Right atrium auricular region (tissue), 2 donors: ENCODE measurements at regions not wholly inside any gene's neighbourhood (a gene's known extent, or its start where the extent isn't known, plus 50 kb on each side); places are given as distances from the start of the nearest gene placed in this dataset.

ENCODE experiments used
- DNase-seq: peaks from one replicate; pipeline ENCODE4 v3.0.0-alpha.2; 2019; ENCODE audit warnings: low spot score
- H3K27ac ChIP-seq, 2 donors: fragments of 200-600 bp; sonication (generic); 1 replicate in 1 of 2; 2 replicates in 1 of 2; pipeline ENCODE4 v1.5.1; 2016 to 2019
- H3K27me3 ChIP-seq, 2 donors: fragments of 200-600 bp; sonication (generic); one replicate each; pipeline versions ENCODE4 v1.5.1 to v1.6.0; 2017 to 2019
- H3K36me3 ChIP-seq: fragments of 200-600 bp; sonication (generic); one replicate; pipeline ENCODE4 v1.5.1; 2016
- H3K4me1 ChIP-seq, 2 donors: fragments of 200-600 bp; sonication (generic); one replicate each; pipeline versions ENCODE4 v1.5.1 to v1.6.0; 2017 to 2019
- H3K4me3 ChIP-seq, 2 donors: fragments of 200-600 bp; sonication (generic); 1 replicate in 1 of 2; 2 replicates in 1 of 2; pipeline ENCODE4 v1.5.1; 2017 to 2019; ENCODE audit warnings: mild to moderate bottlenecking in 1 of 2, moderate library complexity in 1 of 2
- H3K9me3 ChIP-seq, 2 donors: fragments of 200-600 bp; sonication (generic); one replicate each; pipeline ENCODE4 v1.5.1; 2019
- TF ChIP-seq, protein P1 (sequence below), 2 donors: fragments of 200-600 bp; sonication (generic); IDR thresholded peaks; one replicate each; pipeline ENCODE4 v1.5.1; 2019; ENCODE audit warnings: antibody characterized with exemption in 2 of 2

DNA sequence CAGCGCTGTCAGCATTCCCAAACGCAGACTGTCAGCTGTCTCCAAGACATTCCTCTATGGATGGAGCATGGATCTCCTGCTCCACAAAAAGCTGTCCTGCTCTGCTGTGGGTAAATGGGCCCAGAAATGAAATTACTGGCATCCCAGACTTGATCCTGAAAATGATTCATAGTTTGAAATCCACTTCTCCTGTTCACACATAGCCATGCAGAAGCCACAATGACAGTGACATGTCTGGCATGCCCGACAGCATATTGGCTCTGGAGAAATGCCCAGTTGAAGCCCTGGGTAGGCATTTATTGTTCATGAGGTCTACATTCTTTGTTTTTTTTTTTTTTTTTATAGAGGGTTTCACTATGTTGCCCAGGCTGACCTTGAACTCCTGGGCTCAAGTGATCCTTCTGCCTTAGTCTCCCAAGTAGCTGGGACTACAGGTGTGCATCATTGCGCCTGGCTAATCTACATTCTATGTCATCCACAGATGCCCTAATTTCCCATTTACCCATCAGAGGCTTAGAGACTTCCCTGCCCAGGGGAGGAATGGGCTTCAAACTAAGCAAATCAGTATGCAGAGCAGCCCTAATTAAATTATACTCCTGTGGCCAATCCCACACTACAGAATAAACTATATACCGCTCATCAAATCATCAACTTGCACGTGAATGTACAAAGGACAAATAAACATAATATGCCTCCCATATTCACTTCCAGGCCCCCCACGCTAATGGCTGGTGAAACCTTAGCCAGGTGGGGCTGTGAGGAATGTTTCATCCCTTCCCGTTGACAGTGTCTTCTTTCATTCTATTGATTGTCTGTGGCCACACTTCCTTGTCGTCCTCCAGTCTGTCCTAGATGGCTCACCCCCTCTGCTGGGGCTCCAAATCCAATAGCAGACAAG lies 61.8 kb upstream of the EEPD1 start:
- TF ChIP-seq, protein P1, sequence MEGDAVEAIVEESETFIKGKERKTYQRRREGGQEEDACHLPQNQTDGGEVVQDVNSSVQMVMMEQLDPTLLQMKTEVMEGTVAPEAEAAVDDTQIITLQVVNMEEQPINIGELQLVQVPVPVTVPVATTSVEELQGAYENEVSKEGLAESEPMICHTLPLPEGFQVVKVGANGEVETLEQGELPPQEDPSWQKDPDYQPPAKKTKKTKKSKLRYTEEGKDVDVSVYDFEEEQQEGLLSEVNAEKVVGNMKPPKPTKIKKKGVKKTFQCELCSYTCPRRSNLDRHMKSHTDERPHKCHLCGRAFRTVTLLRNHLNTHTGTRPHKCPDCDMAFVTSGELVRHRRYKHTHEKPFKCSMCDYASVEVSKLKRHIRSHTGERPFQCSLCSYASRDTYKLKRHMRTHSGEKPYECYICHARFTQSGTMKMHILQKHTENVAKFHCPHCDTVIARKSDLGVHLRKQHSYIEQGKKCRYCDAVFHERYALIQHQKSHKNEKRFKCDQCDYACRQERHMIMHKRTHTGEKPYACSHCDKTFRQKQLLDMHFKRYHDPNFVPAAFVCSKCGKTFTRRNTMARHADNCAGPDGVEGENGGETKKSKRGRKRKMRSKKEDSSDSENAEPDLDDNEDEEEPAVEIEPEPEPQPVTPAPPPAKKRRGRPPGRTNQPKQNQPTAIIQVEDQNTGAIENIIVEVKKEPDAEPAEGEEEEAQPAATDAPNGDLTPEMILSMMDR (IDR thresholded peaks at IDR 0.05): no peak
- no peak for DNase-seq
- Histone ChIP-seq H3K36me3 (no peaks in the 10 kb centered on the region), H3K27me3 (no peaks in the 10 kb centered on the region), H3K4me1 (peaks cover 0 to under 1% of the 10 kb centered on the region in 2 donors), H3K27ac (no peak overlapping the region), H3K4me3 (no peak overlapping the region), H3K9me3 (no peaks in the 10 kb centered on the region)

DNA sequence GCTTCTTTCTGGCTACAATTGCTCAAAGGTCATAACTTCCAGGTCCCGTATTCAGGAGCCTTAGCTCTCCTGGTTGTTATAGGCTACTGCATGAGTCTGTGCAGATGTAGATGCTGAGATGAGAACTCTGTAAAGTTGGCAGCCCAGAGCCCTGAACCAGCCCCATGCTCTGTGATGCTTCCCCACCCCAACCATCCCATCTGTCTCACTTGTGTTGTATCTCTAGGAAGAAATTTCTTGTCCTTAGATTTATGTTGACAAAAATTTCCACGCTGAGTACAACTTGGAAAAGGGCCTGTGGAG lies 61.2 kb upstream of the EEPD1 start:
- no peak for DNase-seq
- Histone ChIP-seq H3K36me3 (no peaks in the 10 kb centered on the region), H3K27me3 (no peaks in the 10 kb centered on the region), H3K9me3 (no peaks in the 10 kb centered on the region), H3K27ac (no peak overlapping the region), H3K4me3 (no peak overlapping the region), H3K4me1 (peaks cover 0 to 7% of the 10 kb centered on the region in 2 donors)
- TF ChIP-seq, protein P1 (IDR thresholded peaks at IDR 0.05): no peak

DNA sequence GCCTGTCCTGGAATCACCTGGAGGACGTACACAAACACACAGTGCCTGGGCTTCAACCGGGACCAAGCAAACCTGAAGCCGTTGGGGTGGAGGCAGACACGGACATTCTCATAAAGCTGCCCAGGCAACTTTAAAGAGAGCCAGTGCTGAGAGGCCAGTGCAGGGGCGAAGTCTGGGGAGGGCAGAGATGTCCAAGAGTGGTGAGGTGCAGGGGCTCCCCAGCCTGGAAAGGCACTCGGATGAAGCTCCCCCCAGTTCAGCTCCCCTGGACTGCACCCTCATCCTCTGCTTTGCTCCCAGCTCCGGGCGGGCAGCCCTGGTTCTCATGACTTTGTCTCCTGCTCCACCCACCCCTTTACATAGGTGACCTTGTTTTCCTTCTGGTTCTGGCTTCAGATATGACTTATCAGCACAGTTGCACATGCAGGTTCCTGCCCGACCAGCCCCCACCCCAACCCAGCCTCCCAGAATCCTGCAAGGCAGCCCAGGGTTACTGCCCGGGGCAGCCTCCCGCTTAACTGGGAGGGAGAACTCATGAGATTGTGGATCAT lies 60.8 kb upstream of the EEPD1 start:
- TF ChIP-seq, protein P1 (IDR thresholded peaks at IDR 0.05): no peak
- H3K4me1 ChIP-seq: peaks cover 0 to 7% of the 10 kb centered on the region in 2 donors

DNA sequence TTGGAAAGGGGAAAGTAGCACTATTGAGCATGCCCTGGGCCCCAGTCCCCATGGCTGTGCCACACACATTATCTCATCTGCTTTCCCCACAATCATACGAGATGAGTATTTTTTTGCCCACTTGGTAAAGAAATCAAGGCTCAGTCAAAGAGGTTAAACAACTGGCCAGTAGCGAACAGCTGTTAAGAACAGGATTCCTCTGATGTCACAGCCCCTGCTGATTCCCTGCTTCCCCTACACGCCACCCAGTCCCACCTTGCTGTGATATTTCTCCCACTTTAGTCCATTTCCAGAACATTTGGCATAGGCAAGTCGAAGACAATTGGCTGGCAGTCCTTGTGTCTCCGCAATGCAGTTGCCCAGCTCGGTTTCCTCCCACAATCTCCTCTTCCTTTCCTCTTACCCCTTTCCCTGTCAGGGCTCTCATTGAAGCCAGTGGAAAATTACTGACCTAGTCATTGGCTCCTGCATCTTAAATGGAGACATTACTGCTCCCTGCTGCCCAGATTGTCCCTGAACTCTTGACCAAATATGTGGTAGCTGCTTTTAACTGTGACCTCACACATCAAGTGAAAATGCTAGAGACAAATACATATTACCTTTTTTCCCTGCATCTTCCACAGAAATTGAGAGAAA lies 56.5 kb upstream of the EEPD1 start:
- TF ChIP-seq, protein P1 (IDR thresholded peaks at IDR 0.05): peak in 1 of 2 donors; percentile 19
- H3K27ac ChIP-seq: no peak overlapping the region

More for the DNA sequence above, 60.8 kb upstream of the EEPD1 start:
- Histone ChIP-seq H3K27me3 (no peaks in the 10 kb centered on the region), H3K9me3 (no peaks in the 10 kb centered on the region), H3K4me3 (no peak overlapping the region), H3K27ac (no peak overlapping the region), H3K36me3 (no peaks in the 10 kb centered on the region)
- DNase-seq: no peak

DNA sequence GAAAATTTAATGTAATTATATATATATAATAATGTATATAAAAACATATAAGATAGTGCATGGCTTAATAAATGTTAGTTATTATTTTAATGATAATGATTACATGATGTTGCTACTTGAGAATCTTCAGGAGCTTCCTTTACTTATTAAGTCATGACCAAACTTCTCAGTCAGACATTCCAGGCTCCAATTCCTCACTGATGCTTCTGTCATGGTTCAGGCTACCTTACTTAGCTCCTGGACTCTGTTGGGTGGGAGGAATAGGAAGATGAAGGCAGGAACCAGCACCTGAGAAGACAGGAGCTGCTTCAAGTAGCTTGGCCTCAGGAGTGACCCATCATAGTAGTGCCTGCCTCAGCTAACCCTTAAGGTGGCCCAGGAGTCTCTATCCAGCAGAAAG lies 55.0 kb upstream of the EEPD1 start:
- no peaks in the 10 kb centered on the region for H3K27me3 ChIP-seq
- TF ChIP-seq, protein P1 (IDR thresholded peaks at IDR 0.05): no peak
- no peaks in the 10 kb centered on the region for H3K9me3 ChIP-seq
- peaks cover 0 to 7% of the 10 kb centered on the region in 2 donors for H3K4me1 ChIP-seq
- no peak overlapping the region for H3K27ac ChIP-seq
- no peak overlapping the region for H3K4me3 ChIP-seq
- no peak for DNase-seq
- no peaks in the 10 kb centered on the region for H3K36me3 ChIP-seq

More for the DNA sequence above, 56.5 kb upstream of the EEPD1 start:
- H3K4me3 ChIP-seq: no peak overlapping the region
- DNase-seq: no peak
- no peaks in the 10 kb centered on the region for H3K9me3 ChIP-seq
- peaks cover 0 to 7% of the 10 kb centered on the region in 2 donors for H3K4me1 ChIP-seq
- H3K36me3 ChIP-seq: no peaks in the 10 kb centered on the region
- H3K27me3 ChIP-seq: no peaks in the 10 kb centered on the region
